Right lobe of liver (tissue), 6 donors: ENCODE measurements at regions not wholly inside any gene's neighbourhood (a gene's known extent, or its start where the extent isn't known, plus 50 kb on each side); places are given as distances from the start of the nearest gene placed in this dataset.

Experiments used
- ATAC-seq, 4 donors: fragments of 200-7000 bp; cut with Tn5 transposase; one replicate each; pipeline ENCODE4 v1.9.1; 2020; ENCODE audit warnings: mild to moderate bottlenecking in 4 of 4, moderate library complexity in 4 of 4
- DNase-seq, 3 donors: peaks; one replicate each; pipeline ENCODE4 v3.0.0-alpha.2; 2020
- H3K27ac ChIP-seq, 3 donors: fragments of 200-600 bp; one replicate each; pipeline ENCODE4 v1.8.0; 2022
- H3K27me3 ChIP-seq, 2 donors: fragments of 200-600 bp; one replicate each; pipeline ENCODE4 v1.8.0; 2022
- H3K36me3 ChIP-seq, 4 donors: fragments of 200-600 bp; sonication (generic) in 1 of 4; one replicate each; pipeline versions ENCODE4 v1.5.1 to v1.8.0; 2017 to 2022; ENCODE audit warnings: control low read depth in 1 of 4
- H3K4me1 ChIP-seq, 4 donors: fragments of 200-600 bp; sonication (generic) in 1 of 4; one replicate each; pipeline versions ENCODE4 v1.5.1 to v1.8.0; 2017 to 2022; ENCODE audit warnings: control low read depth in 1 of 4
- H3K4me3 ChIP-seq, 3 donors: fragments of 200-600 bp; one replicate each; pipeline ENCODE4 v1.8.0; 2022
- H3K9me3 ChIP-seq, 4 donors: fragments of 200-600 bp; sonication (generic) in 1 of 4; one replicate each; pipeline versions ENCODE4 v1.5.1 to v1.8.0; 2017 to 2022; ENCODE audit warnings: control low read depth in 1 of 4
- CTCF ChIP-seq, 4 donors: fragments of 200-600 bp in 3 of 4; fragments of 450-650 bp in 1 of 4; IDR thresholded peaks; one replicate each; pipeline versions ENCODE4 v1.5.1 to v1.8.0; 2016 to 2022; ENCODE audit warnings: antibody characterized with exemption in 4 of 4, mild to moderate bottlenecking in 2 of 4
- POLR2A ChIP-seq: fragments of 450-650 bp; IDR thresholded peaks from one replicate; pipeline ENCODE4 v1.6.1; 2017; ENCODE audit warnings: antibody characterized with exemption, mild to moderate bottlenecking
- WGBS: methylation state at CpG from one replicate; pipeline ENCODE4 v1.1.6; 2018; ENCODE audit warnings: low coverage, low lambda C conversion rate; ENCODE audit not compliant: insufficient coverage; ENCODE audit errors: missing lambda C conversion rate; 5-methylcytosine and 5-hydroxymethylcytosine counted together
- intact Hi-C, 2 donors: fragments of 100-400 bp; cut with DNase I; formaldehyde crosslinking; loops; one replicate each; pipeline versions ENCODE4 v1.11.2 to v1.14.1; 2022
- donor health status: DM: no; HTN: yes; CAD: no.
- donor health status: DM: no; HTN: no; CAD: no.
- donor health status: DM: no; HTN: no; CAD: no.
- donor health status: DM: no; HTN: yes; CAD: no.
- donor health status: DM: no; HTN: yes; CAD: no.

DNA sequence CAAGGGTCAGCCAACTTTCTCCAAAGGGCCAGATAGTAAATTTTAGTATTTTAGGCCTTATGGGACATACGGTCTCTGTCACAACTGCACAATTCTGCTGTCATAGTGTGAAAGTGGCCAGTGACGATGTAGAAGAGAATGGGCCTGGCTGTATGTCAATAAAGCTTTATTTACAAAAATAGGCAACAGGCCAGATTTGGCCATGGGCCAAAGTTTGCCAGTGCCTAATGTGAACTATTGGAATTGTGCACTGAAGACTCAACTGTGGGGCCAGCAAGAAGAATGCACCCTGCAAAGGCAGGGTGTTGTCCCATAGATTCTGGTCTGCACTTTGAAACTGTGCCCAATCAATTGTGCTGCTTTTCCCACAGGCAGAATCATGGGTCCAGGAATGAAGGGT lies 69.4 kb upstream of the PRR23E start:
- H3K4me3 ChIP-seq: no peak overlapping the region
- intact Hi-C loops: no loop called here
- no peak for ATAC-seq
- no peaks in the 10 kb centered on the region for H3K4me1 ChIP-seq
- DNase-seq: peak in 1 of 3 donors; percentile 8
- no peaks in the 10 kb centered on the region for H3K36me3 ChIP-seq
- no peaks in the 10 kb centered on the region for H3K27me3 ChIP-seq
- no peak overlapping the region for H3K27ac ChIP-seq
- WGBS: 78% methylated on average over 1 of the region's 2 CpGs
- H3K9me3 ChIP-seq: no peaks in the 10 kb centered on the region
- TF ChIP-seq CTCF (IDR thresholded peaks at IDR 0.05) (no peak), POLR2A (no peak)

DNA sequence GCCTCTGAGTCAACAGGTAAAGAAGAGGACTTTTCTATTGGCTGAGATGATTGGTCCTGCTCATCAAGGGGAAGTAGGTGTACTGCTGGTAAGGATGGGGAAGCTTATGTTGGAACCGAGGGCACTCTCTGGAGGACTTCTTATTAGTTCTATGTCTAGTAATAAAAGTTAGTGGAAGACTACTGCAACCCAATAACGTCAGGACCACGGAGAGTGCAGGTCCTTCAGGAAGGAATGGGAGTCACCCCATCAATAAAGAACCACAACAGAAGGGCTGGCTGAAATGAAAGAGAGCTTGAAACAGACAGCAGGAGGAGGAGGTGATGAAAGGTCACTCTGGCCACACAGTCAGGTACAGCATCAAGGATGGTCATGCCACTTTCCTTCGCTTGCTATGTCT lies 68.8 kb upstream of the PRR23E start:
- TF ChIP-seq POLR2A: no peak
- no peak for TF ChIP-seq CTCF (IDR thresholded peaks at IDR 0.05)
- no peak overlapping the region for H3K4me3 ChIP-seq
- no peaks in the 10 kb centered on the region for H3K9me3 ChIP-seq
- DNase-seq (no peak), ATAC-seq (no peak)
- WGBS: 52% methylated on average over 4 of the region's 4 CpGs
- no peak overlapping the region for H3K27ac ChIP-seq
- H3K4me1 ChIP-seq: no peaks in the 10 kb centered on the region
- H3K36me3 ChIP-seq: no peaks in the 10 kb centered on the region
- H3K27me3 ChIP-seq: no peaks in the 10 kb centered on the region
- intact Hi-C loops: no loop called here

DNA sequence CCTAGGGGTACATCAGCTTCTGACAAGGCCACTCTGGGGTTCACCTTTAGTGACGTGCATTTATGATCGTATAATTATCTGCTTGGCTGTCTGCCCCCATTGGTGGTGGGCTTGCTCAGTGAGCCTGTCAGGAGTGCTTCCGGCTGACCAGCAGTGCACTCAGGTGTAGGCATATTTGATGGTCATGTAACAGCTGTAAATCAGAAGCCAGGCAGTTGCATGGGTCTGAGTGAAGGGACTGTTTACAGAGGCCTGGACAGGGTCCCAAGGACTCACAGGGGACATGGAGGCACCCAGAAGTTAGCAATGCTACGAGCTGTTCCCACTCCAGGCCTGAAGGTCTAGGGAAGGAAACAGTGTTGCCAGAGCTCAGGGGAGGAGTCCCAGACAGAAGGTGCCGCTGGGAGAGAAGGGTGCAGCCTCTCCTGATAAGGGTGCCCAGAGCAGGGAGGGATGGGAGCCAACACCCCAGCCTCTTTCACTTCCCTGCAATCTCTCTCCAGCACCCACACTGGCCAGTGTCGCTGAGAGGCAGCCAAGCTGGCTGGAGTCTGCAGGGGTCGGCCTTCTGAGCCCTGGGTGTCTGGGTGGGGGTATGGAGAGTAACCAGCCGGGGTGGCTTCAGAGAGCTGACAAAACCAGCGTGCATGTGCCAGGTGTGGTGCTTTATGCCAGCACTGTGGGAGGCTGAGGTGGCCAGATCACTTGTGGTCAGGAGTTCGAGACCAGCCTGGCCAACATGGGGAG lies 61.3 kb upstream of the PRR23E start:
- 60% methylated on average over 5 of the region's 10 CpGs for WGBS
- ATAC-seq: peak in 1 of 4 donors; percentile 18
- H3K27me3 ChIP-seq: no peaks in the 10 kb centered on the region

DNA sequence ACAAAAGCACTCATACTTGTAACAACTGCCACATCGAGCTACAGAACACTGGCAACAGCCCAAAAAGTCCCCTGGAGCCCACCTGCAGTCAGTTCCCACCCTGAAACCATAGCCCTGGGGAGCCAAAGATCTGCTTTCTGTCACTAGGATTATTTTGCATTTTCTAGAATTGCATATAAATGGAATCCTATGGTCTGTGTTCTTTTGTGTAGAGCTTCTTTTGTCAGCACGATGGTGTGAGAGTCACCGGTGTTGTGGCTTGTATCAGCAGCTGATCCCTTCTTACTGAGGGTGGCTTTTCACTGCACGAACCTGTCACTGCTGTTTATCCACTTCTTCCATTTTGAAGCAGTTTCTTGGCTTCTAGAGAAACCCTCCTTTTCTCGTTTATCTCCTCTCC lies 60.1 kb upstream of the PRR23E start:
- Histone ChIP-seq H3K27ac (no peak overlapping the region), H3K4me1 (no peaks in the 10 kb centered on the region), H3K4me3 (no peak overlapping the region), H3K36me3 (no peaks in the 10 kb centered on the region), H3K9me3 (no peaks in the 10 kb centered on the region), H3K27me3 (no peaks in the 10 kb centered on the region)
- intact Hi-C loops: no loop called here
- DNase-seq: no peak
- TF ChIP-seq CTCF (IDR thresholded peaks at IDR 0.05) (no peak), POLR2A (no peak)
- 22% methylated on average over 5 of the region's 5 CpGs for WGBS
- no peak for ATAC-seq

More for the DNA sequence above, 61.3 kb upstream of the PRR23E start:
- H3K36me3 ChIP-seq: no peaks in the 10 kb centered on the region
- TF ChIP-seq CTCF (IDR thresholded peaks at IDR 0.05) (no peak), POLR2A (no peak)
- intact Hi-C loops: no loop called here
- H3K27ac ChIP-seq: no peak overlapping the region
- H3K9me3 ChIP-seq: no peaks in the 10 kb centered on the region
- no peaks in the 10 kb centered on the region for H3K4me1 ChIP-seq
- no peak for DNase-seq
- no peak overlapping the region for H3K4me3 ChIP-seq
